Transverse colon (tissue), 4 donors: ENCODE measurements at regions not wholly inside any gene's neighbourhood (a gene's known extent, or its start where the extent isn't known, plus 50 kb on each side); places are given as distances from the start of the nearest gene placed in this dataset.

Experiments used
- DNase-seq: peaks from one replicate; pipeline ENCODE4 v3.0.0-alpha.2; 2019
- H3K27ac ChIP-seq, 4 donors: fragments of 200-600 bp; sonication (generic); 2 replicates each; pipeline ENCODE4 v1.5.1; 2016 to 2018; ENCODE audit warnings: inconsistent platforms in 4 of 4
- H3K27me3 ChIP-seq: fragments of 200-600 bp; sonication (generic); 2 replicates; pipeline ENCODE4 v1.5.1; 2017; ENCODE audit warnings: inconsistent platforms
- H3K36me3 ChIP-seq, 4 donors: fragments of 200-600 bp; sonication (generic); 2 replicates each; pipeline ENCODE4 v1.5.1; 2017 to 2019; ENCODE audit warnings: inconsistent platforms in 4 of 4
- H3K4me1 ChIP-seq, 4 donors: fragments of 200-600 bp; sonication (generic); 2 replicates each; pipeline ENCODE4 v1.5.1; 2017 to 2020; ENCODE audit warnings: inconsistent platforms in 4 of 4
- H3K4me3 ChIP-seq, 4 donors: fragments of 200-600 bp; sonication (generic); 1 replicate in 1 of 4; 2 replicates in 3 of 4; pipeline versions ENCODE4 v1.5.1 to v1.6.1; 2017 to 2019; ENCODE audit warnings: inconsistent platforms in 4 of 4
- H3K9me3 ChIP-seq, 2 donors: fragments of 200-600 bp; sonication (generic); 2 replicates each; pipeline ENCODE4 v1.5.1; 2017 to 2019; ENCODE audit warnings: inconsistent platforms in 2 of 2
- EP300 ChIP-seq: sonication (generic); formaldehyde crosslinking; IDR thresholded peaks from one replicate; pipeline ENCODE4 v1.6.1; 2017; ENCODE audit warnings: antibody characterized with exemption, low read depth
- POLR2A ChIP-seq: fragments of 450-650 bp; IDR thresholded peaks from one replicate; pipeline ENCODE4 v1.6.1; 2016; ENCODE audit warnings: antibody characterized with exemption, mild to moderate bottlenecking, moderate library complexity
- POLR2AphosphoS5 ChIP-seq, 3 donors: sonication (generic); formaldehyde crosslinking; IDR thresholded peaks; one replicate each; pipeline ENCODE4 v1.6.1; 2016; ENCODE audit warnings: antibody characterized with exemption in 3 of 3
- WGBS, 2 donors: methylation state at CpG; one replicate each; pipeline ENCODE4 v1.1.5; 2018; ENCODE audit warnings: low coverage in 1 of 2; 5-methylcytosine and 5-hydroxymethylcytosine counted together
- in situ Hi-C, 4 donors: fragments of 200-750 bp; cut with MboI; loops; one replicate each; pipeline versions ENCODE4 v1.15.0 to v1.15.1; 2017; ENCODE audit warnings: low sequenced_read_pairs in 3 of 4, low pct_ligation_motif_present in 1 of 4, low pct_unique_long_range_greater_than_20kb in 1 of 4
- intact Hi-C: fragments of 100-400 bp; cut with DNase I; formaldehyde crosslinking; loops from one replicate; pipeline ENCODE4 v1.15.1; 2023; ENCODE audit warnings: low total_unique reads
- TF ChIP-seq, protein P1 (sequence below), 5 experiments: fragments of 200-600 bp in 3 of 5; fragments of 450-650 bp in 2 of 5; sonication (generic) in 3 of 5; IDR thresholded peaks; 1 replicate in 2 of 5; 2 replicates in 3 of 5; pipeline ENCODE4 v1.5.1; 2016 to 2017; ENCODE audit warnings: antibody characterized with exemption in 5 of 5, inconsistent platforms in 3 of 5, mild to moderate bottlenecking in 2 of 5, moderate library complexity in 1 of 5

DNA sequence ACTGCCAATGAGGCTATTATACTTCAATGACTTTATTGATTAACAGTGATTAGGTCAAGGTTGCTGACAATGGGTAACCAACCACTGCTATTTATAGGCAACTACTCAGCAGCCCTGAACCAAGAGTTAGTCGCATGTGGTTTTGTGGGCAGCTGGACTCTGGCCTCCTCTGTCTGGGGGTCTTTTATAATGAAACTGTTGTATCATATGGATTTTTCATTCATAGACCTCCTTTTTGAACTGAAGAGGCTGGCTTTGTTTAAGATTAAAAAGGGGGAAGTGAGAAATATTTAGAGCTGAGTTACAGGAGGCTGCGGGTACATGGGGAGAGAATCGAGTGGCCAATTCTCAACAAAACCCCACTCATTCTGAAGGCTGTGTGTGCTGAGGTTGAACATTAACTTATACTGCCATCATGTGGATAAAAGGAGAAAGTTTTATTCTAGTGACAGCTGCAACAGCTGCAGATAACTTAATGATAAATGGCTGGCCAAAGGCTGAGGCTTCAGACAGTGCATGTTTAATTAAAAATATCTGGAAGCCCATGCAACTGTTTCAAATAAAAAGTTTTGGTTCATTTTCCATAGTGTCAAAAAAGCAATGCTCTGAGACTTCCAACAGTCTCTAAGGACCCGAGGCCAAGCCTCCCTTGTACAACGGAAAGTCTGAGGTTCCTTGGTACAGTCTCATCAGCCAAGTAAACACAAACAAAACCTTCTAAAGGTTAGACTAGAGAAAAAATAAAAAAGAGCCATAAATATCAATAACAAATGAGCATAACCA is 682.6 kb downstream of the KCNA4 start:
- intact Hi-C loops: no loop called here
- no peak for TF ChIP-seq EP300
- TF ChIP-seq, protein P1, sequence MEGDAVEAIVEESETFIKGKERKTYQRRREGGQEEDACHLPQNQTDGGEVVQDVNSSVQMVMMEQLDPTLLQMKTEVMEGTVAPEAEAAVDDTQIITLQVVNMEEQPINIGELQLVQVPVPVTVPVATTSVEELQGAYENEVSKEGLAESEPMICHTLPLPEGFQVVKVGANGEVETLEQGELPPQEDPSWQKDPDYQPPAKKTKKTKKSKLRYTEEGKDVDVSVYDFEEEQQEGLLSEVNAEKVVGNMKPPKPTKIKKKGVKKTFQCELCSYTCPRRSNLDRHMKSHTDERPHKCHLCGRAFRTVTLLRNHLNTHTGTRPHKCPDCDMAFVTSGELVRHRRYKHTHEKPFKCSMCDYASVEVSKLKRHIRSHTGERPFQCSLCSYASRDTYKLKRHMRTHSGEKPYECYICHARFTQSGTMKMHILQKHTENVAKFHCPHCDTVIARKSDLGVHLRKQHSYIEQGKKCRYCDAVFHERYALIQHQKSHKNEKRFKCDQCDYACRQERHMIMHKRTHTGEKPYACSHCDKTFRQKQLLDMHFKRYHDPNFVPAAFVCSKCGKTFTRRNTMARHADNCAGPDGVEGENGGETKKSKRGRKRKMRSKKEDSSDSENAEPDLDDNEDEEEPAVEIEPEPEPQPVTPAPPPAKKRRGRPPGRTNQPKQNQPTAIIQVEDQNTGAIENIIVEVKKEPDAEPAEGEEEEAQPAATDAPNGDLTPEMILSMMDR (IDR thresholded peaks at IDR 0.05): peak in 4 of 5 experiments; percentile 19 to 38 (median 30)
- H3K4me3 ChIP-seq: no peak overlapping the region
- in situ Hi-C loops: loop anchor here (10.0 to 25.0 kb wide), 2 partner anchors 1639 to 1647 kb away; no protein-coding TSS in a partner anchor
- WGBS, 2 donors: 18 to 24% methylated on average over 4 to 5 of the region's 5 CpGs
- H3K4me1 ChIP-seq: no peaks in the 10 kb centered on the region
- no peaks in the 10 kb centered on the region for H3K27me3 ChIP-seq
- H3K27ac ChIP-seq: no peak overlapping the region
- no peak for DNase-seq
- no peaks in the 10 kb centered on the region for H3K36me3 ChIP-seq
- H3K9me3 ChIP-seq: no peaks in the 10 kb centered on the region

DNA sequence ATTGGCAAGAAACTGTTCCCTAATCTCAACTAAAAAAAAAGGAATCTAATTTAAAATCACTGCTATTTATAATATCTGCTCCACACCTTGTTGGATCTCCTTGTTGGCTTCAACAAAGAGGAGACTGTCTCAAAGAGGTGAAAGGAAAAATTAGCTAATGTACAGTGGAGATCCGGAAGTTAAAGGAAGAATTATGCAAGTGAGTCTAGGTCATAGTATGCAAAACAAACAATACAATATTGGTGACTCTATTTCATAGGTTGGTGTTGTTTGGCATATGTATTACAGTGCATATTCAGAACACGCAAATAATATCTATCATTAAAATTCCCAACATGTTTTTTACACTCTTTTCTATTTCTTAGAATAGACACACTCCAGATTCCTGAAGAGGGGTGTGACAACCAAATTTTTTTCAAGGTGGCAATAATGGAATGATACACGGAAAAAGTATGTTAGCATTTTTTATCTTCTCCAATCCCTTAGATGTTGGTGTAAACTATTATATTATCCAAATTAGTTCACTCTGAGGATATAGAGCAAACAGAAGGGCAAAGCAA is 685.3 kb downstream of the KCNA4 start:
- Histone ChIP-seq H3K27ac (no peak overlapping the region), H3K4me1 (no peaks in the 10 kb centered on the region), H3K36me3 (no peaks in the 10 kb centered on the region), H3K27me3 (no peaks in the 10 kb centered on the region), H3K9me3 (no peaks in the 10 kb centered on the region), H3K4me3 (no peak overlapping the region)
- in situ Hi-C loops (loop anchor here (10.0 to 25.0 kb wide), 2 partner anchors 1637 to 1644 kb away; no protein-coding TSS in a partner anchor), intact Hi-C loops (no loop called here)
- 59 to 70% methylated on average over 3 of the region's 3 CpGs for WGBS, 2 donors
- no peak for DNase-seq
- no peak for TF ChIP-seq POLR2AphosphoS5 (IDR thresholded peaks at IDR 0.05)
- no peak for TF ChIP-seq POLR2A
- TF ChIP-seq, protein P1 (IDR thresholded peaks at IDR 0.05): no peak
- TF ChIP-seq EP300: no peak

DNA sequence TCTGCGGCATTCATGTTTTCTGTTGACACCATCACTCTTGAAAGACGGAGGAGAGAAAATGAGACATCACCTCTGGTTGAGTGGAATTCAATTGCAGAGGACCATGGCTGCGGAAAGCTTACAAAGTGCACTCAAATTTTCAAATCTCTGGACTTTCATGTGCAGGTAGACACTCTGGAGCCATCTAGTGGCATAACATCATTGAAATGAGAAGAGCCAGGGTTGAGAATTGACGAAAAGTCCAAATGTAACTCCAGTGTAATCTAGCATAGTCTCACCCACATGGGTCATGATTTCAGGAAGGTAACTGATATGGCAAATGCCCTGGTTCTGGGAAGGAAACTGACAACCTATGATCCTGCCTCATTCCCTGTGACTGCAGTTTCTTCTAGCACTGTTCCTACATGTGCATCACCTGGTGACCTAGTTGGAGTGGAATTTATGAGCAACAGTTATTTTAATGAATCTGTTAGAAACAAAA is 687.8 kb downstream of the KCNA4 start:
- no peaks in the 10 kb centered on the region for H3K27me3 ChIP-seq
- no peaks in the 10 kb centered on the region for H3K9me3 ChIP-seq
- intact Hi-C loops (no loop called here), in situ Hi-C loops (loop anchor here in 3 of 4 donors (25.0 kb wide), 1 partner anchor 1642 kb away; no protein-coding TSS in a partner anchor)
- H3K27ac ChIP-seq: no peak overlapping the region
- no peak for DNase-seq
- TF ChIP-seq, protein P1 (IDR thresholded peaks at IDR 0.05): peak in 3 of 5 experiments; percentile 15 to 26 (median 17)
- no peak for TF ChIP-seq EP300
- 50 to 80% methylated on average over 1 to 4 of the region's 4 CpGs for WGBS, 2 donors
- no peaks in the 10 kb centered on the region for H3K36me3 ChIP-seq
- H3K4me3 ChIP-seq: no peak overlapping the region
- H3K4me1 ChIP-seq: no peaks in the 10 kb centered on the region

DNA sequence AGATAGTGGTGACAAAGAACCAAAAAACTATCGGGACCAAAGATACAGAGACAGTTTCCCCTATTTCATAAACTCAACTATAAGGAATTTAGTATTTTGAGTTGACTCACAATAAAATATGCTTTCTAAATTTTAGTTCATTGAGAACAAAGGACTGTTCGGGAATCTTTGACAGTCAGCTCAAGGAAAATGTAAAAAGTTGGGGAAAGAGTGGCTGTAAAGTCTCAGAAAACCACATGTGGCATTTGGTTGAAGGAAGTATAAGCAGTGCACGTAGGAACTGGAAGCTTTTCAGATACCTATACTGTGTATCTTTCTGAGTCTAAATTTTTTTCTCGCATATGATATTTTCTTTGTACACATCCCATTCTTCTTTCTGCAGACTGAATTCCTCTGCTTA is 688.9 kb downstream of the KCNA4 start:
- Histone ChIP-seq H3K36me3 (no peaks in the 10 kb centered on the region), H3K4me1 (no peaks in the 10 kb centered on the region), H3K27me3 (no peaks in the 10 kb centered on the region), H3K9me3 (no peaks in the 10 kb centered on the region), H3K27ac (no peak overlapping the region), H3K4me3 (no peak overlapping the region)
- no peak for DNase-seq
- TF ChIP-seq POLR2A: no peak
- TF ChIP-seq POLR2AphosphoS5 (IDR thresholded peaks at IDR 0.05): no peak
- TF ChIP-seq, protein P1 (IDR thresholded peaks at IDR 0.05): no peak
- no peak for TF ChIP-seq EP300
- intact Hi-C loops: no loop called here
- in situ Hi-C loops: loop anchor here in 3 of 4 donors (25.0 kb wide), 1 partner anchor 1641 kb away; no protein-coding TSS in a partner anchor
- 77 to 93% methylated on average over 3 to 4 of the region's 4 CpGs for WGBS, 2 donors
